GM21825 (cell line): ENCODE measurements at regions not wholly inside any gene's neighbourhood (a gene's known extent, or its start where the extent isn't known, plus 50 kb on each side); places are given as distances from the start of the nearest gene placed in this dataset.

ENCODE experiments used
- ATAC-seq: cut with Tn5 transposase; IDR thresholded peaks from one replicate; pipeline ENCODE4 v1.9.1; 2021; ENCODE audit warnings: mild to moderate bottlenecking, moderate library complexity; ENCODE audit not compliant: unreplicated experiment

GRCh38 chr14:55734731-55735130 lies 154.7 kb downstream of the KTN1 start:
- no peak for ATAC-seq

DNA sequence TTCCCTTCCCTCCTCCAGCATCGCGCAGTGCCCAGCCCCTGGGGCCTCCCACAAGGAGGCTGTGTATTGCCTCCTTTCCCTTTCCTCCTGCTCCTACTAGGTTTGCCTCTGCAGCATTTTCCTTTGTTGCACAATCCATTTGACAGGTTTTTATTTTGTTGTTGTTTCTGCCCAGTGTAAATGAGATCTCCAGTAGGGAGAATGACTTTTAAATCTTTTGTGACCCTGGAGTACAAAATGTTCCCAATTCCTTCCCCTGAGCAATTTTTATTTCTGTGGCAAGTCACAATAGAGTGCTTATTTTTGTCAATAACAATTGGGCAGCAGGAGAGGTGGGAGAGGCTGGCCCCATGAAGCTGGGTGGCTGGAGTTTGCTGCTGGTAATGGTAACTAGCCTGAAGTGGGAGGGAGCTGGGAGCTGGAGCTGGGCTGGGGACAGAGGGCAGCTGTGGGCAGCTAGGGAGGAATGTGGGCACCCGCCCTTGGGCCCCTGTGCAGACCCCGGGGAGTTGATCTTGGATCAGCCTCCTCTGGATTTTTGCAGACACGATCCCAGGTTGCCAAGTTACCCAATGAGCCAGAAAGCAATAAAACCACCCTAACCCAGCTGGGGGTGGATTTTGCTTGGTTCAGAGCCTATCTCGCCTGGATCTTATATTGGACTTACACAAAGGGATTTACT lies 160.1 kb downstream of the KTN1 start:
- ATAC-seq = no peak

DNA sequence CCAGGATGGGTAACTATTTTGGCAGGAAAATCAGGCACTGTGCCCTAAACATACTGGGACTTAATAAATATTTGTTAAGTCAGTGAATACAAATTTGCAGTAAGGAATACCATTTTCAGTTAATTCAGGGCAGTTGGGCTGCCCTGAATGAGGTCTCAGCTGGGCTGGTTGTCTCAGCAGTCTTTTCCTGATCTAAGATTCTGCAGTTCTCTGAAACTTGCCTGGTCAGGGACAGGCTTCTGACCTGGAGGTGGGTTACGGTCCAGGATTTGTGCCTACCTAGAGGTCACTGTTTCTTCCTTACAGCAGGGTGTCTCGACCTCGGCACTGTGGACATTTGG lies 160.6 kb downstream of the KTN1 start:
- no peak for ATAC-seq

GRCh38 chr14:55741240-55741639 lies 161.2 kb downstream of the KTN1 start:
- no peak for ATAC-seq

DNA sequence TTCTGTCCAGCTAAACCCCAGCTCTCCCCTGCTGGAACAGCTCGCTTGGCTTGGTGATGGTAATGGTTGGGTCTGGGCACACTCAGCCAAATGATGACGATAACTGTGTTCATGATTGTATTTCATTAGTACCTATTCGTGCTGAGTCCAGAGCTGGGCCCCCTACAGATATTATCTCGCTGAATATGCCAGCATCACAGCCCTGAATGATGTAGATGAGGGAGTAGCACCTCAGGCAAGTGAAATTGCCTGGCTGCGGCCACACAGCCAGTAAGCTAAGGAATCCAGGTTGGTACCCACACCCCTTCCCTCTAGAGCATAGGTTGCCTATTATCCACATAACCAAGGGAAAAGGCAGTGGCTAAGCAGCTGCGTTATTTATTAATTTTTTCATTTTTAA lies 163.5 kb downstream of the KTN1 start:
- no peak for ATAC-seq

- no peak for ATAC-seq
Observed at GRCh38 chr14:55744321-55744720, 164.3 kb downstream of the KTN1 start.

GRCh38 chr14:55745906-55746305 lies 165.9 kb downstream of the KTN1 start:
- ATAC-seq = no peak

DNA sequence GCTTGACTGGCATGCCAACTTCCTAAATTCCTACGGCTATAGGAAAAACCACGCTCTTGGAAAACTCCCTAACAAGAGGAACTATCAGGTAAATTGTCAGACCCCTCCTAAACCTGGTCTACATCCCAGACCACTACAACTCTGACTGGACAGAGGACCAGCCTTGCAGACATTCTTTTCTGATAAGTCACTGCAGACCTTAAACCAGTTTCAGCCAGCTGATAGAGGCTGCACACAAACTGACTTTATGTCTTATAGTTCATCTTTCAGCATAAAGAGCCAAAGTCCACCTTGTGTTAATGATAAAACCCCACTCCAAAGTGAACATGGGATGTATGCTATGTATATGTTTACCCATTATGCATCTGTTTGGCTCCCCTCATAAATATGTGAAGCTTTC lies 166.6 kb downstream of the KTN1 start:
- no peak for ATAC-seq

GRCh38 chr14:55747186-55747585 lies 167.2 kb downstream of the KTN1 start:
- ATAC-seq = no peak

DNA sequence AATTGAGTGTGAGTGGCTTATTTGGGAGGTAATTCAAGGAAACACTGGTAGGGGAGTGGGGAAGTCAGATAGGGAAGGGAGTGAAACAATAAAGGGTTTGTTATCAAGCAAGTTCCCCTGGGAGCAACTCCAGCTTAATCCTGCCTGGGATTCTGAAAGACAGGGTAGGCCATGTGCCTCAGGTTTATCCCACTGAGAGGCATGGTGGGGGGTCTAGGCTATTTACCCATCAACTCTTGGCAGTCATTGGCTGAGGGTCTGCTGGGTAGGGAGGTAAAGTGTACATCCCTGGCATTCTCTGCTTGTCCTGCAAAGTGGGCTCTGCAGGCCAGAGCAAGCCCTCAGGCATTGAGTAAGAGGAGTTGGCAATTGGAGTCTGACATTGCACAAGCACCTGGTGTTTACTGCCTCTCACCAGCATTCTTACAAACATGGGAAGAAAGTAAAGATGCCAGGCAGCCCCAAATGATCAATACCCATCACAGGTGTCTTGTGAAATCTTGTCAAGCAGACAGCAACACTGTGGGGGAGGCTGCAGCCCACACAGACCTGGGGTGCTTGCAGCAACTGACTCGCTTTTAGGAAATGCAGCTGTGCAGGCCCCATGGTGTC lies 169.3 kb downstream of the KTN1 start:
- no peak for ATAC-seq

GRCh38 chr14:55749946-55750345 lies 169.9 kb downstream of the KTN1 start:
- no peak for ATAC-seq

DNA sequence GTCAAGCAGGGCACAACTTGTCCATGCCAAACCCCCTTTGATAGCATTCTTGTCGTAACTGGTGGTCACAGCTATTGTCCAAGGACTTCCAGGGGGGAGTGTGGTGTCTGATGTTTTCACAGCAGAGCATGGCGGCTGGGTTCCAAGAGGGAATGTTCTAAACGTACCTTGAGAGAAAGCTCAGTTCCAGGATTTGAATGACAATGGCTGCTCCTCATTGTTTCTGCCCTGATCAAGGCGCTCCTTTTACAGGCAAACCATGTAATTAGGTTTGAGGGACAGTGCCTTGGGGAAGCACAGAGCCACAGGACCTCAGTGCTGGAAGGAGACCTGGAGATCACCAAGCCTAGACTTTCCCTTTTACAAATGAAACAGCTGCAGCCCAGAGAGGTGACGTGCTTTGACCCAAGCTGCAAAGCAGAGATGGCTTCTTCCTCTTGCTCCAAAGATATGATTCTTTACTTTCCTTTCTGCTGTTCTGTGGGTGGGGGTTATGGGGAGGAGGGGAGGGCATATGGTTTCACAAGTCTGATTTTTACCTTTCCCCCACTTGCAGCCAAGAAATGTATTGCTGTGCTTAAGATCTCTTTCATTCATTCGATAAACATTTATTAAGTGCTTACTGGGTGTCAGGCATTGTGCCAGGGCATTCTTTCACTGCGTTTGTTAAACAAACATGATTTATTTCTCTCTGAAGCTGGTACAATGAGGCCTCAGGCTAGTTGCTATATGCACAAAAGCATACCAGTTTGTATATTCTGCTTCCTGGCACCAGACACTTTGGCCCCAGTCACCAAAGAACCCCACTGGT lies 172.8 kb downstream of the KTN1 start:
- no peak for ATAC-seq

- no peak for ATAC-seq
Observed at GRCh38 chr14:55754471-55754870, 174.5 kb downstream of the KTN1 start.

DNA sequence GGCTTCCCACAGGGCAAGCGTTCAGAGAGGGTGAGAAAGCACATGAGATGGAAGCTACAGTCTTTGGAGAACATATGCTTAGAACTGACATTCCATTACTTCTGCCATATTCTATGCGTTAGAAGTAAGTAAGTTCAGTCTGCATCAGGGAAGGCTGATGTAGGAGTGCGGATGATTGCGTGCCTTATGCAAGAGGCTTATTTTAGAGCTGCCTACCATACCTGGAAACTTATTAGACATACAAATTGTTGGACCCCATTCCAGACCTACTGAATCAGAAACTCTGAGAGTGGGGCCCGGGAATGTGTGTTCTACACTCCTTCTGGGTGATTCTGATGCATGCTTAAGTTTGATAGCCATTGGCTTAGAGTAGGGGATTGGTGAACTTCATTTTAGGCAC lies 174.9 kb downstream of the KTN1 start:
- no peak for ATAC-seq

DNA sequence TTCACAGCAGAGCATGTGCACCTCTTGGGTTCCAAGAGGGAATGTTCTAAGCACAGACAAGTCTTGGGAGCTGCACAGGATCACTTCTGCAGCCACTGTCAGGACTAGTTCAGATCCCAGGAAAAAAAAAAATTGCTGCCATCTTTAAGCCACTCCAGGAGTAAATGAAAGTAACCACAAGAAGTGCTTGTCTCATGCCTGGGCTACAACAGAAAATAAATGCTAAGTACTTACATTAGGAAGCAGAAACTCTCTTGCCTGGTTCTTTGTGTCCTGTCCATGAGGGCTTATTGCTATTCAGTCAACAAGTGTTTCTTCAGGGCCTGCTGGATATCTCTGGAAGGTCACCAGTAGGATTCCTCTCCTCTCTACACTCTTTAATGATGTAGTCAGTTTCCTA lies 176.1 kb downstream of the KTN1 start:
- no peak for ATAC-seq

GRCh38 chr14:55756557-55756956 lies 176.6 kb downstream of the KTN1 start:
- ATAC-seq = no peak

DNA sequence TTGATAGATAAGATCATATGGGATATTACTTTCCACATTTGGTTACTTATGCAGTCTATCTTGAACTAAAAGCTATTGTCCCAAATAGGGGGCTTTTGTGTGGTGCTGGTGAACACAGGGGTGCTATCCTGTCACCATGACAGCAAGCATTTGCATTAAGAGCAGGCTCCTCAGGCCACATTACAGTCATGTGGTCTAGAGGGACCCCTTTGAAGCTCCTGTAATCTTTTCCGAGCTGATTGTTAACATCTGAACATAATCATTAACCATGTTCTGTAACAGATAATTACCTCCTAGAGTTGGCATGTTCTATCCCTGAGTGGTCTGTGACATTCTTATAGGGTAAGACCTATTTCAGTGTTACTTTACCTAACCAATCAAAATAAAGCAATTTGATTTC lies 178.8 kb downstream of the KTN1 start:
- ATAC-seq = no peak

DNA sequence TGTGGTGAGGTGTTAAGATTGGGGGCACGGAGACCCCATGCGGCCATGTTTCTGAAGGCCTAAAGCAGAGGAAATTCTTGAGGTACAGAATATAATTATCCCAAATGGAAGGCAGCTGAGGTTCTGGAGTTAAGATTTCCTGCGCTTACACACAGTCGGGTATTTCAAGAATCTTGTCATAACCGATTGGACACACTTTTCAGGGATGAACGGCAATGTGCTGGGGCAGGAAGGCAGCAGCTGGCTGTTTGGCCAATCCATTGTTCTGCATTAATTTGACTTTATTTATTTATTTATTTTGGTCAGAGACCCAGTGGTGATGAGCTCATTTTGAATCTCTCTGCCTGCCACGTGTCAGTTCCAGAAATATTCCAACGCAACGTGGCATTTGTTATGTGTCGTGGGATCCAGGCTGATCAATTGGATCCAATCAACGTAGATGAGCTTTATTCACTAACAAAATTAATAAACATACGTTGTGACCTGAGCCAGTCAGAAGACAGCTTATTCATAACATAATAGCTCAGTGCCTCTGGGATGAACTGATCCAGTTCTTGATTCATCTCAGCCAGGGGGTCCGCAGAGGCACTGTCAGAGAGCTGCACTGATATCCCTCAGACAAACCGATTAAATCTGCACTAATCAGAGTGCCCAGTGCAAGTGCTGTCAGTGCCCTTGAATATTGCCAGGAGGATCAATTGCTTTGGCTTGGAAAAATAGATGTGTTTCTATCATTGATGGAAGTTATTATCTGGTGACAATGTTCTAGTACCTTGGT lies 181.0 kb downstream of the KTN1 start:
- no peak for ATAC-seq

GRCh38 chr14:55761651-55762050 lies 181.6 kb downstream of the KTN1 start:
- no peak for ATAC-seq

GRCh38 chr14:55762595-55763232 lies 182.7 kb downstream of the KTN1 start:
- peak; percentile 79 for ATAC-seq

GRCh38 chr14:55764784-55765183 lies 184.8 kb downstream of the KTN1 start:
- ATAC-seq = no peak
